WTC11 (cell line): ENCODE measurements at regions not wholly inside any gene's neighbourhood (a gene's known extent, or its start where the extent isn't known, plus 50 kb on each side); places are given as distances from the start of the nearest gene placed in this dataset.

ENCODE experiments used
- ARID4B ChIP-seq: sonication (generic); formaldehyde crosslinking; IDR thresholded peaks from 2 replicates; pipeline ENCODE4 v1.8.0; 2023; ENCODE audit warnings: missing genetic modification reagents, mild to moderate bottlenecking, borderline replicate concordance
- ATF3 ChIP-seq: sonication (generic); formaldehyde crosslinking; conservative IDR thresholded peaks from 2 replicates; pipeline ENCODE4 v1.8.1; 2022; ENCODE audit warnings: mild to moderate bottlenecking, missing genetic modification reagents
- CTCF ChIP-seq: fragments of 200-600 bp; IDR thresholded peaks from 2 replicates; pipeline ENCODE4 v1.8.0; 2022; ENCODE audit warnings: antibody characterized with exemption
- ESRRA ChIP-seq: sonication (generic); formaldehyde crosslinking; IDR thresholded peaks from 2 replicates; pipeline ENCODE4 v1.8.1; 2022; ENCODE audit warnings: mild to moderate bottlenecking, missing genetic modification reagents, borderline replicate concordance
- ETV6 ChIP-seq: sonication (generic); formaldehyde crosslinking; IDR thresholded peaks from 2 replicates; pipeline ENCODE4 v1.8.1; 2022; ENCODE audit warnings: mild to moderate bottlenecking, missing genetic modification reagents
- HMGXB4 ChIP-seq: sonication (generic); formaldehyde crosslinking; IDR thresholded peaks from 2 replicates; pipeline ENCODE4 v1.8.1; 2023; ENCODE audit warnings: mild to moderate bottlenecking, moderate library complexity, missing genetic modification reagents
- IRF2 ChIP-seq: sonication (generic); formaldehyde crosslinking; IDR thresholded peaks from 2 replicates; pipeline ENCODE4 v1.8.0; 2022; ENCODE audit warnings: low read depth, missing genetic modification reagents, borderline replicate concordance
- MAX ChIP-seq: sonication (generic); formaldehyde crosslinking; IDR thresholded peaks from 2 replicates; pipeline ENCODE4 v1.8.0; 2022; ENCODE audit warnings: mild to moderate bottlenecking, missing genetic modification reagents
- PREB ChIP-seq: sonication (generic); formaldehyde crosslinking; IDR thresholded peaks from 2 replicates; pipeline ENCODE4 v1.8.1; 2022; ENCODE audit warnings: mild to moderate bottlenecking, missing genetic modification reagents, moderate library complexity, borderline replicate concordance
- SP1 ChIP-seq: sonication (generic); formaldehyde crosslinking; conservative IDR thresholded peaks from 2 replicates; pipeline ENCODE4 v1.8.1; 2022; ENCODE audit warnings: missing genetic modification reagents
- TEAD4 ChIP-seq: sonication (generic); formaldehyde crosslinking; IDR thresholded peaks from 2 replicates; pipeline ENCODE4 v1.8.0; 2022; ENCODE audit warnings: mild to moderate bottlenecking, missing genetic modification reagents
- USF1 ChIP-seq: sonication (generic); formaldehyde crosslinking; IDR thresholded peaks from 2 replicates; pipeline ENCODE4 v1.8.0; 2022; ENCODE audit warnings: mild to moderate bottlenecking, missing genetic modification reagents
- ZNF219 ChIP-seq: sonication (generic); formaldehyde crosslinking; IDR thresholded peaks from 2 replicates; pipeline ENCODE4 v1.8.0; 2023; ENCODE audit warnings: missing genetic modification reagents, mild to moderate bottlenecking, borderline replicate concordance
- ZNF671 ChIP-seq: fragments of 250-450 bp; sonication (Bioruptor Pico); IDR thresholded peaks from 2 replicates; pipeline ENCODE4 v1.8.0; 2021; ENCODE audit warnings: mild to moderate bottlenecking

- TF ChIP-seq CTCF (no peak), IRF2 (CRISPR knock-in tag) (no peak), ESRRA (CRISPR knock-in tag) (no peak), TEAD4 (no peak), MAX (CRISPR knock-in tag) (no peak), HMGXB4 (CRISPR knock-in tag) (no peak), ATF3 (CRISPR knock-in tag) (no peak), PREB (no peak), ZNF219 (CRISPR knock-in tag) (no peak), ARID4B (CRISPR knock-in tag) (no peak), USF1 (no peak), ETV6 (CRISPR knock-in tag) (no peak), SP1 (CRISPR knock-in tag) (no peak), ZNF671 (no peak)
Observed at GRCh38 chrX:49767236-49767635, 61.9 kb upstream of the PAGE4 start.
